ENCODE measurements at regions not wholly inside any gene's neighbourhood (a gene's known extent, or its start where the extent isn't known, plus 50 kb on each side); places are given as distances from the start of the nearest gene placed in this dataset.

DNA sequence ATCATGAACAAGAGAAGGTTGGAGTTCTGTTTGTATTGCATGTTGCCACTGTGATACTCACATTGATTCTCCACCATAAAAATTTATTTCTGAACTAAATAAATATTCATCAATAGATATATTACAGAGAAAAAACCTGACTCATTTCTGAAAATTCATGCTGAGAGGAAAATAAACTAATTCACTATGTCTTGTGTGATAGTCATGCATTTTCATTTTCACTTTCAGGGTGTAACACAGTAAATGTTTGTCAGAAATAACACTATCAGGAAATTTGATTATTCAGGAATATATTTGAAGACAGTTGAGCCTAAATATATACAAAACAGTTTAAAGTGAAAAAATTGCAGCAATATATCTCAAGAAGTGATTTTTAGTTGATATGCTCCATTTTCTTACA is 335.2 kb downstream of the KCNJ3 start:
- Mint-ChIP-seq H3K27me3 (ENCODE audit: low read depth) (peaks cover 2% of the 10 kb centered on the region), H3K36me3 (ENCODE audit: low read depth) (no peaks in the 10 kb centered on the region), H3K27ac (ENCODE audit: unreplicated experiment) (no peak overlapping the region), H3K9me3 (ENCODE audit: low read depth) (no peaks in the 10 kb centered on the region), H3K4me1 (ENCODE audit: low read depth) (no peaks in the 10 kb centered on the region), H3K4me3 (ENCODE audit: unreplicated experiment) (no peak overlapping the region)
- DNase-seq (ENCODE audit: low spot score) = no peak
- TF ChIP-seq, protein P1, sequence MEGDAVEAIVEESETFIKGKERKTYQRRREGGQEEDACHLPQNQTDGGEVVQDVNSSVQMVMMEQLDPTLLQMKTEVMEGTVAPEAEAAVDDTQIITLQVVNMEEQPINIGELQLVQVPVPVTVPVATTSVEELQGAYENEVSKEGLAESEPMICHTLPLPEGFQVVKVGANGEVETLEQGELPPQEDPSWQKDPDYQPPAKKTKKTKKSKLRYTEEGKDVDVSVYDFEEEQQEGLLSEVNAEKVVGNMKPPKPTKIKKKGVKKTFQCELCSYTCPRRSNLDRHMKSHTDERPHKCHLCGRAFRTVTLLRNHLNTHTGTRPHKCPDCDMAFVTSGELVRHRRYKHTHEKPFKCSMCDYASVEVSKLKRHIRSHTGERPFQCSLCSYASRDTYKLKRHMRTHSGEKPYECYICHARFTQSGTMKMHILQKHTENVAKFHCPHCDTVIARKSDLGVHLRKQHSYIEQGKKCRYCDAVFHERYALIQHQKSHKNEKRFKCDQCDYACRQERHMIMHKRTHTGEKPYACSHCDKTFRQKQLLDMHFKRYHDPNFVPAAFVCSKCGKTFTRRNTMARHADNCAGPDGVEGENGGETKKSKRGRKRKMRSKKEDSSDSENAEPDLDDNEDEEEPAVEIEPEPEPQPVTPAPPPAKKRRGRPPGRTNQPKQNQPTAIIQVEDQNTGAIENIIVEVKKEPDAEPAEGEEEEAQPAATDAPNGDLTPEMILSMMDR (IDR thresholded peaks at IDR 0.05) = no peak

DNA sequence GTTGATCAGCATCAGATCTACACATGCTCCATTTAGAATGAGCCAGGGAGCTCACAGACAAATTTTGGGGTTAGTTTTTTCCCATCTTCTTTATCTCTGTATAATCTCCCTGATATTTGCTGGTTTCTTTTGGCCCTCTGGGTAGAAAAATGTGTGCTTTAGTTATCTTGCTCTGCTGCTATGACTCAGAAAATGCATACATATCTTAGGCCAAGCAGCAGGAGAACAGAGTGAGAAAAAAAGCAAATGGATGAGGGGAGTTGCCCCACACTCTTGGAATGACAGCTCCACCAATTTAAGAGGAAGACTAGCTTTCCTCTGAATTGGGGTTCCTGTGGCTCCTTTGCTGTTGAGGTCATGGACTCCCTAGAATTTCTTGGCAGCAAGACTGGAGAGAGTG is 331.8 kb downstream of the KCNJ3 start:
- DNase-seq (ENCODE audit: low spot score) = no peak
- Mint-ChIP-seq H3K4me1 (ENCODE audit: low read depth) (no peaks in the 10 kb centered on the region), H3K9me3 (ENCODE audit: low read depth) (no peaks in the 10 kb centered on the region), H3K4me3 (ENCODE audit: unreplicated experiment) (no peak overlapping the region), H3K27ac (ENCODE audit: unreplicated experiment) (no peak overlapping the region), H3K36me3 (ENCODE audit: low read depth) (no peaks in the 10 kb centered on the region), H3K27me3 (ENCODE audit: low read depth) (no peaks in the 10 kb centered on the region)
- TF ChIP-seq, protein P1 (IDR thresholded peaks at IDR 0.05) = no peak

DNA sequence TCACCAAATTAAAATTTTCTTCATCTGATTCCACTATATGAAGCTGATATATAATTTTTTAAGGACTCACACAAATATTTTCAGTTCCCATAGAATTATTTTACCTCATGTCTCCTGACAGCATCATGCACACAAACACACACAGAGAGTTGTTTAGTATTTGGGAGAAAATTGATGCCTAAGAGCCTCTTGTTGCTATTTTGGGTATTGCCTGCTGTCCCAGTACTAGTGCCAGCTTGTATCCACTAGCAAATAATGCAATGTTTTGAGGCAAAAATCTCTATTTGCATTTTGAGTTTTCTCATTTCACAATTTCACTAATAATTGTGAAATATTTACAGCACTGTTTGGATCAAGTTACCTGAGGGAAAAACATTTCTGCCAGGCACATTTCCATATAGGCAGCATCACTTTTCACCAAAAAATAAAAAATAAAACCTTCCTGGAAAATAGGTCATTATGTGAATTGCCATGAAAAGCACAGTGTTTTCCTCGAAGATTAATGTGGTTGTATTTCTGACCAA is 328.2 kb downstream of the KCNJ3 start:
- H3K27me3 Mint-ChIP-seq (ENCODE audit: low read depth) = peaks cover 1% of the 10 kb centered on the region
- no peak for DNase-seq (ENCODE audit: low spot score)

DNA sequence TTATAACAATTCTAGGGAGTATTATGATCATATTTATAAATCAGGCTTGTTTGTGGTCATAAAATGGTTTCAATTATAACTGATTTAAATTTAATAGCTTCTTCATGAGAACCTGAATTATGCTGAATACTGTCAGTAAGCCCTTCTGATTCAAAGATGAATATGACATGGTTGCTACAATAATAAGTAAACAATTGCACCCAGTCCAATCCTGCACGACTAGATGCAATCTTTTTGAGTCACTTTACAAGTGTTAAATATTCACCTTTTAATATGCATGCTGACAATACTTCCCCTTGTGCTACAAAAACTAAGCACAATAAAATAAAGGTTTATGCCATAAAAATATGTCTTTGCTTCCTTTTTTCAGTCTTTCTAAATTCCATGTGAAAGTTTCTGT is 325.2 kb downstream of the KCNJ3 start:
- peaks cover 3% of the 10 kb centered on the region for H3K27me3 Mint-ChIP-seq (ENCODE audit: low read depth)
- H3K9me3 Mint-ChIP-seq (ENCODE audit: low read depth) = no peaks in the 10 kb centered on the region
- TF ChIP-seq, protein P1 (IDR thresholded peaks at IDR 0.05) = no peak
- no peak for DNase-seq (ENCODE audit: low spot score)
- no peak overlapping the region for H3K4me3 Mint-ChIP-seq (ENCODE audit: unreplicated experiment)
- H3K27ac Mint-ChIP-seq (ENCODE audit: unreplicated experiment) = no peak overlapping the region
- H3K36me3 Mint-ChIP-seq (ENCODE audit: low read depth) = no peaks in the 10 kb centered on the region
- H3K4me1 Mint-ChIP-seq (ENCODE audit: low read depth) = no peaks in the 10 kb centered on the region

More for the DNA sequence above, 328.2 kb downstream of the KCNJ3 start:
- TF ChIP-seq, protein P1 (IDR thresholded peaks at IDR 0.05) = no peak
- Mint-ChIP-seq H3K9me3 (ENCODE audit: low read depth) (no peaks in the 10 kb centered on the region), H3K4me3 (ENCODE audit: unreplicated experiment) (no peak overlapping the region), H3K27ac (ENCODE audit: unreplicated experiment) (no peak overlapping the region), H3K36me3 (ENCODE audit: low read depth) (no peaks in the 10 kb centered on the region), H3K4me1 (ENCODE audit: low read depth) (no peaks in the 10 kb centered on the region)

DNA sequence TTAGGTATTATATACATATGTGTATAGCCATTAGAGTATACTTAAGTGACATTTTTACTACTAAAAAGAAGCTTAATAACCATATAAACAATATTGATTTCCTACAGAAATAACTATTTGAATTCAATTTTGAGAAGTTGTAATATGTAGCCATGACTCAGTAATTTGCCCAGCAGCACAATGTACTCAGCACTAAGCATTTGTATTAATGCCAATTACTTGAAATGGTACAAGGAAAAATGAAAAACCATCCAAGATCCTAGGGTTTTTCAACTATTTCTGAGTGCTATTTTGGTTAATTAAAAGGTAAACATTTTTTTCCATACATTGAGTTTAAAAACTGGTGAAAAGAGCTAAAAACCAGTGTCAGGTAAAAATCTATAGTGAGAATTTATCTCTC is 324.0 kb downstream of the KCNJ3 start:
- Mint-ChIP-seq H3K36me3 (ENCODE audit: low read depth) (no peaks in the 10 kb centered on the region), H3K9me3 (ENCODE audit: low read depth) (no peaks in the 10 kb centered on the region), H3K27ac (ENCODE audit: unreplicated experiment) (no peak overlapping the region), H3K4me3 (ENCODE audit: unreplicated experiment) (no peak overlapping the region), H3K4me1 (ENCODE audit: low read depth) (no peaks in the 10 kb centered on the region), H3K27me3 (ENCODE audit: low read depth) (peaks cover 3% of the 10 kb centered on the region)
- TF ChIP-seq, protein P1 (IDR thresholded peaks at IDR 0.05) = no peak
- no peak for DNase-seq (ENCODE audit: low spot score)

Measured in chondrocyte (in vitro differentiated cells).